Neural progenitor cell (in vitro differentiated cells): ENCODE measurements at regions not wholly inside any gene's neighbourhood (a gene's known extent, or its start where the extent isn't known, plus 50 kb on each side); places are given as distances from the start of the nearest gene placed in this dataset.

Experiments
- DNase-seq: peaks from one replicate; pipeline ENCODE4 v3.0.0-alpha.2; 2016; ENCODE audit warnings: low spot score
- H2AFZ ChIP-seq: fragments of 200-600 bp; sonication (generic); replicated peaks from 2 replicates; pipeline ENCODE4 v1.6.1; 2016; ENCODE audit warnings: antibody characterized with exemption
- H3F3A ChIP-seq: fragments of 200-600 bp; sonication (generic); 2 replicates; pipeline ENCODE4 v1.6.1; 2016; ENCODE audit warnings: antibody characterized with exemption, low read depth
- H3K27ac ChIP-seq: fragments of 200-600 bp; sonication (generic); 2 replicates; pipeline ENCODE4 v1.5.1; 2016; ENCODE audit warnings: mild to moderate bottlenecking
- H3K27me3 ChIP-seq: fragments of 200-600 bp; sonication (generic); 2 replicates; pipeline ENCODE4 v1.6.1; 2016; ENCODE audit warnings: mild to moderate bottlenecking, moderate library complexity
- H3K36me3 ChIP-seq: fragments of 200-600 bp; sonication (generic); 2 replicates; pipeline ENCODE4 v1.5.1; 2016
- H3K4me1 ChIP-seq: fragments of 200-600 bp; sonication (generic); 2 replicates; pipeline ENCODE4 v1.6.1; 2016; ENCODE audit warnings: mixed run types
- H3K4me2 ChIP-seq: fragments of 200-600 bp; sonication (generic); 2 replicates; pipeline ENCODE4 v1.6.1; 2016
- H3K4me3 ChIP-seq: fragments of 200-600 bp; sonication (generic); 2 replicates; pipeline ENCODE4 v1.5.1; 2016
- H3K79me2 ChIP-seq: fragments of 200-600 bp; sonication (generic); 2 replicates; pipeline ENCODE4 v1.6.1; 2016; ENCODE audit warnings: low read depth
- H3K9ac ChIP-seq: fragments of 200-600 bp; sonication (generic); 2 replicates; pipeline ENCODE4 v1.6.1; 2016
- H3K9me3 ChIP-seq: fragments of 200-600 bp; sonication (generic); 2 replicates; pipeline ENCODE4 v1.5.1; 2016; ENCODE audit warnings: low read depth
- H4K20me1 ChIP-seq: fragments of 200-600 bp; sonication (generic); 2 replicates; pipeline ENCODE4 v1.6.1; 2016; ENCODE audit warnings: low read depth
- H3K27ac Mint-ChIP-seq: 3 replicates; pipeline ENCODE4 v1.8.0; 2021; ENCODE audit warnings: mixed read lengths
- H3K27me3 Mint-ChIP-seq: 2 replicates; pipeline ENCODE4 v1.8.0; 2022; ENCODE audit warnings: low read depth, mild to moderate bottlenecking, inconsistent platforms, moderate library complexity, mixed read lengths; ENCODE audit not compliant: insufficient read depth
- H3K36me3 Mint-ChIP-seq: 3 replicates; pipeline ENCODE4 v1.8.0; 2021; ENCODE audit warnings: mixed read lengths
- H3K4me1 Mint-ChIP-seq: 3 replicates; pipeline ENCODE4 v1.8.0; 2021; ENCODE audit warnings: mixed read lengths
- H3K4me3 Mint-ChIP-seq: 3 replicates; pipeline ENCODE4 v1.8.0; 2021; ENCODE audit warnings: mild to moderate bottlenecking, moderate library complexity, mixed read lengths
- H3K9me3 Mint-ChIP-seq: 3 replicates; pipeline ENCODE4 v1.8.0; 2020; ENCODE audit warnings: mixed read lengths
- EZH2 ChIP-seq: fragments of 200-600 bp; sonication (generic); IDR thresholded peaks from 2 replicates; pipeline ENCODE4 v1.6.1; 2017; ENCODE audit warnings: antibody characterized with exemption, mild to moderate bottlenecking, moderate library complexity
- EZH2phosphoT487 ChIP-seq: fragments of 200-600 bp; sonication (generic); IDR thresholded peaks from 2 replicates; pipeline ENCODE4 v1.6.1; 2017; ENCODE audit warnings: antibody characterized with exemption
- TF ChIP-seq, protein P1 (sequence below): fragments of 200-600 bp; sonication (generic); IDR thresholded peaks from 2 replicates; pipeline ENCODE4 v1.5.1; 2017; ENCODE audit warnings: antibody characterized with exemption, mild to moderate bottlenecking

DNA sequence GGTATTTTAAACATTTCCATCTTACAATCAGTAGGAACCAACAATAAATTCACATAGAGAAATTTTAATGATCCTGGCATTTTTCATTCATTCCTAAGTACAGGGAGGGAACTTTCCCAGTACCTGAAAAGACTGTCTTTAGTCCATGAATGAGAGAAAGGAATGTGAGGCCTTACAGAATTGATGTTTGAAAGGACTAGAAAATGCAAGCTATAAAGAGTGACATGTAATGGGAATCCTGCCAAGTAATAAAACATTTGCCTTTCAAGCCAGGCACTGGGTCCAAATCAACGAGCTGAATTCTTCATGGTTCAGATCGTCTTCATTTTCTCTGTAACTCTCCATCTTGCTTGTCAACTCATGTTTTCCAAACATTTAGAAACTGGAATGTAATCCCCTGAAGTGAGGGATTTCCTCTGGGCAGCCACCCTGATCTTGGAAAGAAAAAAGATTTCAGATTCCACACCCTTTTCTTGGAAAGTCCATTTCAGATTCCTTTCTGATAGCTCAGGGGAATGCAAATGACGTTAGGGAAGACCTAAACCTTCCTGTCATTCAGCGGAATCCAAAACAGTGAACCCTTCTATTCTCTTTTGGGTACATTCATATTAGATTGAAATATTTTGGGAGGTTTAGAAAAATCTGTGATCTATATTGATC is 315.8 kb downstream of the SH3GL2 start:
- peaks cover 3% of the 10 kb centered on the region for H3K27me3 Mint-ChIP-seq
- Histone ChIP-seq H2AFZ (no peak overlapping the region), H3K9ac (no peak overlapping the region), H3K79me2 (no peaks in the 10 kb centered on the region), H3K36me3 (no peaks in the 10 kb centered on the region), H3K4me1 (no peaks in the 10 kb centered on the region), H3K4me2 (no peak overlapping the region), H3K4me3 (no peak overlapping the region), H3K27me3 (no peaks in the 10 kb centered on the region), H3F3A (no peaks in the 10 kb centered on the region), H3K9me3 (no peaks in the 10 kb centered on the region), H3K27ac (no peak overlapping the region), H4K20me1 (no peaks in the 10 kb centered on the region)
- H3K4me1 Mint-ChIP-seq = no peaks in the 10 kb centered on the region
- no peaks in the 10 kb centered on the region for H3K9me3 Mint-ChIP-seq
- no peaks in the 10 kb centered on the region for H3K36me3 Mint-ChIP-seq
- H3K27ac Mint-ChIP-seq = no peak overlapping the region
- TF ChIP-seq, protein P1, sequence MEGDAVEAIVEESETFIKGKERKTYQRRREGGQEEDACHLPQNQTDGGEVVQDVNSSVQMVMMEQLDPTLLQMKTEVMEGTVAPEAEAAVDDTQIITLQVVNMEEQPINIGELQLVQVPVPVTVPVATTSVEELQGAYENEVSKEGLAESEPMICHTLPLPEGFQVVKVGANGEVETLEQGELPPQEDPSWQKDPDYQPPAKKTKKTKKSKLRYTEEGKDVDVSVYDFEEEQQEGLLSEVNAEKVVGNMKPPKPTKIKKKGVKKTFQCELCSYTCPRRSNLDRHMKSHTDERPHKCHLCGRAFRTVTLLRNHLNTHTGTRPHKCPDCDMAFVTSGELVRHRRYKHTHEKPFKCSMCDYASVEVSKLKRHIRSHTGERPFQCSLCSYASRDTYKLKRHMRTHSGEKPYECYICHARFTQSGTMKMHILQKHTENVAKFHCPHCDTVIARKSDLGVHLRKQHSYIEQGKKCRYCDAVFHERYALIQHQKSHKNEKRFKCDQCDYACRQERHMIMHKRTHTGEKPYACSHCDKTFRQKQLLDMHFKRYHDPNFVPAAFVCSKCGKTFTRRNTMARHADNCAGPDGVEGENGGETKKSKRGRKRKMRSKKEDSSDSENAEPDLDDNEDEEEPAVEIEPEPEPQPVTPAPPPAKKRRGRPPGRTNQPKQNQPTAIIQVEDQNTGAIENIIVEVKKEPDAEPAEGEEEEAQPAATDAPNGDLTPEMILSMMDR = no peak
- TF ChIP-seq EZH2 = no peak
- no peak for TF ChIP-seq EZH2phosphoT487
- H3K4me3 Mint-ChIP-seq = no peak overlapping the region
- DNase-seq = no peak

DNA sequence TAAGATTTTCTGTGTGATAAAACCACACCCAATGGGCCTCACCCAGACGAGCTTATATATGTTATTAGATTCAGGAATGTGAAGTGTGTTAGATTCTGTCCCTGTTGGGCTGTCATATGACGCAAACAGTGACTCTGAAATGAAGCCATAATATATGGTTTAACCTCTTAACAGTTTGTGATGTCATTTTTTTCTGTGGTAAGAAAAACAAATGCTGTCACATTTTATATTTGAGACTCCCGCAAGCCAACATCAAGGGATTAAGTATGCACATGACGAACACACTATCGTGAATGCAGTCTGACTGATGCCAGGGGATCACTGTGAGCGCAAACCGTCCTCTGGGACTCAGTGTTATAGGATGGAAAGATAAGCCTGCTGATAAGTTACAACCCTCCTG is 321.7 kb downstream of the SH3GL2 start:
- H3K9me3 Mint-ChIP-seq = no peaks in the 10 kb centered on the region
- H3K27me3 Mint-ChIP-seq = peaks cover 25% of the 10 kb centered on the region
- peaks cover 7% of the 10 kb centered on the region for H3K4me1 Mint-ChIP-seq

DNA sequence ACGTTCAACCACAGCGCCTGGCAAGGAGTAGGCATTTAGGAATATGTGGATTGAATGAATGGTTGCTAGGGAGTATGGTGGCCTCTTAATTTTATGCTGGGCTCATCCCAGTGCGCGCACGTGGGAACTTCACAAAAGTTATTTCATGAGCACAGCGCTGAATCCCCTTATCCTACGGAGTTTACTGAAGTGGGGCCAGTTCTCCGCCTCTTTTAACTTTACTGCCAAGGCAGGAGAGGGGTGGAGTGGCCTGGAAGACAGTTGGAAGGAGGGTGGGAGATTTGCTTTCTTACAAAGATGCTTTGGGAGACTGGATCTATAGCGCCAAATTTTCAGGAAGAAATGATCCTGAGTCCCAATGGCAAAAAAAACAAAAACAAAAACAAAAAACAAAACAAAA is 326.5 kb downstream of the SH3GL2 start:
- Mint-ChIP-seq H3K4me1 (peaks cover 10% of the 10 kb centered on the region), H3K9me3 (no peaks in the 10 kb centered on the region), H3K36me3 (no peaks in the 10 kb centered on the region), H3K4me3 (peak overlapping the region; percentile 87), H3K27ac (no peak overlapping the region), H3K27me3 (peaks cover 50% of the 10 kb centered on the region)
- Histone ChIP-seq H3K4me1 (peaks cover 7% of the 10 kb centered on the region), H3F3A (no peaks in the 10 kb centered on the region), H3K9ac (no peak overlapping the region), H3K36me3 (no peaks in the 10 kb centered on the region), H4K20me1 (peaks cover 2% of the 10 kb centered on the region), H3K27me3 (peaks cover 77% of the 10 kb centered on the region), H3K27ac (no peak overlapping the region), H3K79me2 (no peaks in the 10 kb centered on the region), H3K4me2 (peak overlapping the region; percentile 100), H2AFZ (peak overlapping the region; percentile 82), H3K4me3 (peak overlapping the region; percentile 72), H3K9me3 (no peaks in the 10 kb centered on the region)
- TF ChIP-seq EZH2 (no peak), EZH2phosphoT487 (no peak)
- TF ChIP-seq, protein P1 = no peak
- peak; percentile 6 for DNase-seq

More for the DNA sequence above, 321.7 kb downstream of the SH3GL2 start:
- Histone ChIP-seq H3K9ac (no peak overlapping the region), H2AFZ (no peak overlapping the region), H3K9me3 (no peaks in the 10 kb centered on the region), H3K36me3 (no peaks in the 10 kb centered on the region), H3K4me1 (peaks cover 3% of the 10 kb centered on the region), H4K20me1 (no peaks in the 10 kb centered on the region), H3K4me2 (no peak overlapping the region), H3K4me3 (no peak overlapping the region), H3F3A (no peaks in the 10 kb centered on the region), H3K27me3 (peaks cover 45% of the 10 kb centered on the region), H3K27ac (no peak overlapping the region), H3K79me2 (no peaks in the 10 kb centered on the region)
- DNase-seq = no peak
- H3K27ac Mint-ChIP-seq = no peak overlapping the region
- H3K36me3 Mint-ChIP-seq = no peaks in the 10 kb centered on the region
- TF ChIP-seq EZH2phosphoT487 (no peak), EZH2 (no peak)
- TF ChIP-seq, protein P1 = no peak
- no peak overlapping the region for H3K4me3 Mint-ChIP-seq
